Endodermal cell (in vitro differentiated cells): ENCODE measurements at regions not wholly inside any gene's neighbourhood (a gene's known extent, or its start where the extent isn't known, plus 50 kb on each side); places are given as distances from the start of the nearest gene placed in this dataset.

Experiments used
- DNase-seq: peaks from one replicate; pipeline ENCODE4 v3.0.0-alpha.2; 2017
- H3K27ac ChIP-seq: 2 replicates; pipeline ENCODE4 v1.5.1; 2013; ENCODE audit warnings: mild to moderate bottlenecking, low read depth, low read length, moderate library complexity
- H3K27me3 ChIP-seq: 2 replicates; pipeline ENCODE4 v1.6.1; 2013; ENCODE audit warnings: mild to moderate bottlenecking, low read length, moderate library complexity; ENCODE audit not compliant: insufficient read depth, control insufficient read depth, poor library complexity, severe bottlenecking
- H3K36me3 ChIP-seq: 2 replicates; pipeline ENCODE4 v1.7.0; 2013; ENCODE audit warnings: mild to moderate bottlenecking, low read length, moderate library complexity; ENCODE audit not compliant: control insufficient read depth, insufficient read depth
- H3K4me1 ChIP-seq: one replicate; pipeline ENCODE4 v1.7.0; 2013; ENCODE audit warnings: low read length; ENCODE audit not compliant: control insufficient read depth, insufficient read depth
- H3K4me3 ChIP-seq: 2 replicates; pipeline ENCODE4 v1.5.1; 2013; ENCODE audit warnings: mild to moderate bottlenecking, low read length, moderate library complexity
- H3K9ac ChIP-seq: 2 replicates; pipeline ENCODE4 v1.6.1; 2013; ENCODE audit warnings: mild to moderate bottlenecking, low read length, moderate library complexity; ENCODE audit not compliant: poor library complexity, severe bottlenecking; ENCODE audit errors: extremely low read depth
- H3K9me3 ChIP-seq: 2 replicates; pipeline ENCODE4 v1.6.1; 2013; ENCODE audit warnings: mild to moderate bottlenecking, low read length, moderate library complexity; ENCODE audit not compliant: control insufficient read depth
- H3K27ac Mint-ChIP-seq: 2 replicates; pipeline ENCODE4 v1.8.0; 2020; ENCODE audit warnings: mixed read lengths
- H3K27me3 Mint-ChIP-seq: 2 replicates; pipeline ENCODE4 v1.8.0; 2021; ENCODE audit warnings: mild to moderate bottlenecking, mixed read lengths; ENCODE audit not compliant: insufficient read depth
- H3K36me3 Mint-ChIP-seq: 2 replicates; pipeline ENCODE4 v1.8.0; 2020; ENCODE audit warnings: low read depth, mixed read lengths
- H3K4me1 Mint-ChIP-seq: 2 replicates; pipeline ENCODE4 v1.8.0; 2020; ENCODE audit warnings: mixed read lengths
- H3K4me3 Mint-ChIP-seq: 2 replicates; pipeline ENCODE4 v1.8.0; 2020; ENCODE audit warnings: mild to moderate bottlenecking, moderate library complexity, mixed read lengths
- H3K9me3 Mint-ChIP-seq: 2 replicates; pipeline ENCODE4 v1.8.0; 2020; ENCODE audit warnings: mild to moderate bottlenecking, mixed read lengths
- CTCF ChIP-seq: fragments of 200-600 bp; sonication (generic); conservative IDR thresholded peaks from 2 replicates; pipeline ENCODE4 v1.5.0; 2021; ENCODE audit warnings: antibody characterized with exemption, mild to moderate bottlenecking
- WGBS, 2 experiments: methylation state at CpG; one replicate each; pipeline versions ENCODE4 v1.1.5 to v1.1.7; 2013; ENCODE audit warnings: missing lambda C conversion rate in 2 of 2, mixed read lengths in 1 of 2; ENCODE audit not compliant: insufficient coverage in 1 of 2, insufficient read length in 1 of 2; 5-methylcytosine and 5-hydroxymethylcytosine counted together

GRCh38 chr5:63341442-63341841, 620.8 kb downstream of the HTR1A start:
- no peak for TF ChIP-seq CTCF
- Histone ChIP-seq H3K9ac (no peak overlapping the region), H3K36me3 (no peaks in the 10 kb centered on the region), H3K27ac (no peak overlapping the region), H3K9me3 (peaks cover 15% of the 10 kb centered on the region), H3K27me3 (no peaks in the 10 kb centered on the region), H3K4me3 (peak overlapping the region; percentile 7), H3K4me1 (no peaks in the 10 kb centered on the region)
- Mint-ChIP-seq H3K27me3 (no peaks in the 10 kb centered on the region), H3K4me3 (no peak overlapping the region), H3K27ac (no peak overlapping the region), H3K4me1 (peaks cover 1% of the 10 kb centered on the region), H3K36me3 (no peaks in the 10 kb centered on the region), H3K9me3 (peaks cover 5% of the 10 kb centered on the region)
- DNase-seq: no peak
- WGBS, 2 experiments: 90% methylated on average over 2 of the region's 2 CpGs; no CpG with 5 or more reads in 1 of the 2 experiments

- 58% methylated on average over 1 of the region's 1 CpG; no CpG with 5 or more reads in 1 of the 2 experiments for WGBS, 2 experiments
- Mint-ChIP-seq H3K4me3 (no peak overlapping the region), H3K27me3 (no peaks in the 10 kb centered on the region), H3K4me1 (no peaks in the 10 kb centered on the region), H3K27ac (no peak overlapping the region), H3K9me3 (no peaks in the 10 kb centered on the region), H3K36me3 (no peaks in the 10 kb centered on the region)
- DNase-seq: no peak
- TF ChIP-seq CTCF: no peak
- no peak overlapping the region for H3K27ac ChIP-seq
- H3K27me3 ChIP-seq: no peaks in the 10 kb centered on the region
- H3K9ac ChIP-seq: no peak overlapping the region
- no peaks in the 10 kb centered on the region for H3K4me1 ChIP-seq
- H3K9me3 ChIP-seq: no peaks in the 10 kb centered on the region
- H3K36me3 ChIP-seq: no peaks in the 10 kb centered on the region
- no peak overlapping the region for H3K4me3 ChIP-seq
Observed at GRCh38 chr5:63323926-63324325, 638.3 kb downstream of the HTR1A start.

- no peaks in the 10 kb centered on the region for H3K4me1 ChIP-seq
- H3K4me3 Mint-ChIP-seq: no peak overlapping the region
- H3K36me3 Mint-ChIP-seq: no peaks in the 10 kb centered on the region
- H3K27me3 Mint-ChIP-seq: no peaks in the 10 kb centered on the region
- 92 to 95% methylated on average over 4 to 6 of the region's 6 CpGs for WGBS, 2 experiments
- no peaks in the 10 kb centered on the region for H3K36me3 ChIP-seq
- no peak overlapping the region for H3K27ac Mint-ChIP-seq
- no peak overlapping the region for H3K9ac ChIP-seq
- H3K27ac ChIP-seq: no peak overlapping the region
- H3K27me3 ChIP-seq: no peaks in the 10 kb centered on the region
- H3K9me3 Mint-ChIP-seq: no peaks in the 10 kb centered on the region
- DNase-seq: no peak
- no peak overlapping the region for H3K4me3 ChIP-seq
- no peaks in the 10 kb centered on the region for H3K9me3 ChIP-seq
- TF ChIP-seq CTCF: no peak
- H3K4me1 Mint-ChIP-seq: no peaks in the 10 kb centered on the region
Observed at GRCh38 chr5:63314551-63314950, 647.7 kb downstream of the HTR1A start.
